HG03521 (cell line): ENCODE measurements at regions not wholly inside any gene's neighbourhood (a gene's known extent, or its start where the extent isn't known, plus 50 kb on each side); places are given as distances from the start of the nearest gene placed in this dataset.

Source experiments
- ATAC-seq: cut with Tn5 transposase; IDR thresholded peaks from one replicate; pipeline ENCODE4 v1.9.1; 2021; ENCODE audit warnings: mild to moderate bottlenecking, moderate library complexity; ENCODE audit not compliant: unreplicated experiment

DNA sequence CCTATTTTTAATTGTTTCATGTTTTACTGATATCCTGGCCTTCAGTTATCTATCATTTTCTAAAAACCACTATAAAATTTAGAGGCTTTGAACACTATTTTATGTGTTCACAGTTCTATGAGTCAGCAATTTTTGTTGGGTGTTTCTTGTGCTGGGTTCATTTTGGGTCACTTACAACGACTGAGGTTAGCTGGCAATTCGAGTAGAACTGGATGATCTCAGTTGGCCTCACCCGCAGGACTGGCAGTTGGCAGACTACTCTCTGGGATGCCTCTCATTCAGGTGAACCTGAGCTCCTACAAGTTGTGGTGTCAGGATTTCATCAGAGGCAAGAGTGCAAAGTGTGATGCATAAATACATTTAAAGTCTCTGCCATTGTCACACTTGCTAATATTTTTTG, 151.0 kb upstream of the PAPPA start:
- no peak for ATAC-seq

- no peak for ATAC-seq
Observed at GRCh38 chr9:116003397-116003796, 150.2 kb upstream of the PAPPA start.

DNA sequence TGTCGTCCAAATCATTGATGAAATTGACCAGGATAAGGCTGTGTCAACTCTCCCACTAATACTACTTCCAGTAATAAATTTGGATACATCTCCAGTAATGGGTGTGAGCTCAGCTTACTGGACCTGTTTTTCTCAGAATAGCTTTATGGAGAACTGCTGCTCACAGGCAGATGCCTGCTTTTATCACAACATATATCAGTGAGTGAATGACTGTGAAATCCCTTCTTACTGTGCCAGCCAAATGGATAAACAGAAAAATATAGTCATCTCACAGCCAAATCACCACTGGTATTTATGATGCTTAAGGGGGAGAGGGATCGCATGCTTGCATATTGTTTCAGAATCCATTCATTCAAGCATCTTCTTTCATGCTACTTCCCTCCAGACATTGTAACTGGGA, 148.4 kb upstream of the PAPPA start:
- no peak for ATAC-seq

DNA sequence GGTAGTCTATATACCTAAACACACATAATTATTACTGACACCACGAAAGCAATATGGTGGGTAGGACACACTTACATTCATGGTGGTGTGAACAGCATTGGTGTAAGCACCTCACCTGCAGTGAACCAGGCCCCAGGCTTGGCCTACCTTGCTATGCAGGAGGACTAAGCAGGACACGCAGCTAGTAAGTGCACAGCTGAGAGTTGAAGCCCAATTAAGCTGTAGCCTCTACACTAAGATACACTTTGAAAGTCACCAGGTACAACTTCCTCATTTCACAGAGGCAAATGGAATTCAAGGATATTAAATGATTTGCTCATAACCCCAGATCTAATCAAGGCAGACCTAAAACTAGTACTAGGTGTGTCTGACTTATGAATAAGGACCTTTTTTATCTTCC, 145.8 kb upstream of the PAPPA start:
- no peak for ATAC-seq

GRCh38 chr9:116008278-116008677, 145.3 kb upstream of the PAPPA start:
- ATAC-seq, result no peak

DNA sequence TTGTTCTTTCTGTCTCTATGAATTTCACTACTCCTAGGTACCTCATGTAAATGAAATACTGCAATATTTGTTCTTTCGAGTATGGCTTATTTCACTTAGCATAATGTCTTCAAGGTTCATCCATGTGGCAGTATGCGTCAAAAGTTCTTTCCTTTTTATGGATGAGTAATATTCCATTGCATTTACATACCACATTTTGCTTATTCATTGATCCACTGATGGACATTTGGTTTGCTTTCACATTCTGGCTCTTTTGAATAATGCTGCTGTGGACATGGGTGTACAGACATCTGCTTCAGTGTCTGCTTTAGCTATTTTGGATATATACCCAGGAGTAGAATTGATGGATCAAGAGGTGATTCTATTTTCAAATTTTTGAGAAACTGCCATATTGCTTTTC, 144.2 kb upstream of the PAPPA start:
- ATAC-seq, result no peak

GRCh38 chr9:116015855-116016254, 137.7 kb upstream of the PAPPA start:
- ATAC-seq, result no peak

DNA sequence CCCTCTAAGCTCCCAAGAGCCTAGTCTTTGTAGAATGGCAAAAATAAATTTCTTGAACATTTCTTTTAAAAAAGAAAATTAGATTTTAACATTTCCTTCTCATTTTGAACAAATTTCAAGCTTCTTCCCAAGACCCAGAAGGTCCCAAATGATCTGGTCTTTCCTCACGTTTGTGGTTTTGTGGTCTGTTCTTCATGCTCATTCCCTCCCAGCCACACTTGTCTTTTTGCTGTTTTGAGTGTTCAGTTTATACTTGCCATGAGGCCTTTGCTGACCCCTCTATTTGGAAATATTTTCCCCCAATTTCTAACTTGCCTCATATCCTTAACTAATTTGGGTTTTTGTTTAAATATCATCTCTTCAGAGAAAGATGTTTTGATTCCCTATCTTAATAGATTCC, 133.4 kb upstream of the PAPPA start:
- ATAC-seq, result no peak

GRCh38 chr9:116020801-116021200, 132.8 kb upstream of the PAPPA start:
- ATAC-seq, result no peak

DNA sequence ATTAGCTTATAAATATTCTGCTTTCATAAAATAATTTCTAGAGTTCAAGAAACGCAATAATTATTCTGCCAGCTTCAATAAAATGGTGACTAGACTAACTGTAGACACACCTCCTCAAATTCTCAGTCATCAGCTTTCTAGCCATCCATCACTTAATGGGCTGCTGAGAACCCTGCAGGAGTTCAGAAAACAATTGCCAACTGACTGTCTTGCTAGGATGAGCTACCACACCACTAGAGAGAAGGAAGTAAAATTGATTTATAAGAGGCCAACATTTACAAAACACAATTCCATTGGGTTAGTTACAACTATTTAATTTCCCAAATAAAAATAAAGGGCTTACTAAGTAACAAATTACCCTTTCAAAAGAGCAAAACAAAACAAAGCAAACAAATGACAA, 126.5 kb upstream of the PAPPA start:
- ATAC-seq, result no peak

DNA sequence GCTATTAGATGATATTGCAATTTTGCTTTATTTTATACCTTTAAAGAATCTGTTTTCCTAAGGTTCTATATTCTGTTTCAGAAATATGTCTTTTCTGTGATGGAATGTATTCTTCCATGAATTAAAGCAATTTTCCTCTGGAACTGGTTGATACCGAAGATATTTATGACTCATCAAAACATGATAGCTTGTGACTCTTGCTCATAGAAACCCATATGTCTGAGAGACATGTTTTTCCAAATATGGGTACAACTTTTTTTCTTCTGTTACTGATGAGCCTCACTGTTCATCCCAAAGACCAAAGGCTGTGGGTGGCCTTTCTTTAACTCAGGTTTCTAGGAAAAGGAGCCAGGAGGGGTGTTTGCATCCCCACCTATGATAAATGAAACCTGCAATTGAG, 126.1 kb upstream of the PAPPA start:
- no peak for ATAC-seq

DNA sequence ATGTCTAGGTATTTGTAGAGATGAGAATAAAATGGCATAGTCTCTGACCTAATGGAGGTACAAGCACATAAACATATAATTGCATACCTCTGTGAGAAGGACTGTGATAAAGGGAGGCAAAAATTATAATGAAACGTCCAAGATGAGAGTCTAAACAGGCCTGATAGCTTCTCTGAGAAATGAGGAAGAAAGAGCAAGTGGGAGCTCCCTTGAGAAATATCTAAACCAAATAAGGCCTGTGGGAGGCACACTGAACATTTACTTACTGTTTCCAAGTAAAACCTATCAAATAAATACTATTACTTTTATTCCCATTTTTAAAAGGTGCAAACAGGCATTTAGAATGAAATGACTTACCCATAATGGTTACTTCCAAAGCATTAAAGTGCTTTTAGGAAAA, 125.6 kb upstream of the PAPPA start:
- no peak for ATAC-seq

DNA sequence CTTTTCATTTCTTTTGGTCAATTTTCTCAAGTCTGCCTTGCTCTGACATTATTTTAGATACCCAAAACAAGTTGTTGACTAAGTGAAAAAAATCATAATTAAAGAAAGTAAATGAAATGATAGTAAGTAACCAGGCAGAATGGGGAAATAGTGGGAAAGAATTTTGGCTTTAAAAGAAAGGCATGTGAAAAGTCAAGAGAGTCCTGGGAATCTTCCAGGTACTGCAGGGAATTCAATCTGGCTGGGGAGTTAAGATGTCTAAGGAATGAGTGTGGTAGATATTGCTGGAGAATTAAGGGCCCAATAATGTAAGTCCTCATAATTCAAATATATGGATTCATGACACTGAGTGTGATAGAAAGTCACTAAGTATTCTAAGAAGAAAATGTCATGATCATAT, 123.1 kb upstream of the PAPPA start:
- no peak for ATAC-seq

GRCh38 chr9:116032683-116033440, 120.7 kb upstream of the PAPPA start:
- ATAC-seq, result no peak

- no peak for ATAC-seq
Observed at GRCh38 chr9:116039312-116039711, 114.3 kb upstream of the PAPPA start.

DNA sequence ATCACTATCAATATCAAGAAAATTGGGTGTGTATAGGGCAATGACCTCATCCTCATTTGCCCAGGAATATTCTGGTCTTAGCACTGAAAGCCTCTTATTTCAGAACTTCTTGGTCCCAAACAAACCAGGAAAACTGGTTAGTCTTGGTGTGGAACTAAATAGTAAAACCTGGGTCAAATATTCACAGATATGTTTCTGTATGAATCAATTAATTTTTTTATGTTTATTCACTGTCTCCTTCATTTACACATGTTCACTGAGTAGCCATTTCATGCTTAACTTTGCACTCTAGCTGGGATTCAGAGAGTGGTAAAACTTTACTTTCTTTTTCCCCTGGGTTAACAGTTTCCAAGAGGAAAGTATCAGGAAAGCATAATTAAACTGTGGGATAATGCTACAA, 113.7 kb upstream of the PAPPA start:
- no peak for ATAC-seq

DNA sequence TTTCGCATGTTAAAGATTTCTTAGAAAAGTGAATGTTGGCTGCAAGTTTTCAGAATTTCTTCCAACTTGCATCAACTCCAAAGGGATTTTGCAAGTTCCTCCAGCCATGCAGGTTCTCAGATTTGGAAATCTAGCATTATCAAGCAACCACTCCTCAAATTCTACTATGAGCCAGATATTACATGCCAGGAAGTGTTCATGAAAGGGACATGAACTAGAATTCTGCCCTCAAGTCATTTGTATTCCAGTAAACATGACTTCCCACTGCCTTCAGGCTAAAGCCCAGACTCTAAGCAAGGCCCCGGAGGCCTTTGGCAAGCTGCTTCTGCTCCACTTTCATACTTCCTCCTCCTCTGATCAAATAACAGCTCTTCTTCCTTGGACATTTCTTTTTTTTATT, 111.3 kb upstream of the PAPPA start:
- ATAC-seq, result no peak

DNA sequence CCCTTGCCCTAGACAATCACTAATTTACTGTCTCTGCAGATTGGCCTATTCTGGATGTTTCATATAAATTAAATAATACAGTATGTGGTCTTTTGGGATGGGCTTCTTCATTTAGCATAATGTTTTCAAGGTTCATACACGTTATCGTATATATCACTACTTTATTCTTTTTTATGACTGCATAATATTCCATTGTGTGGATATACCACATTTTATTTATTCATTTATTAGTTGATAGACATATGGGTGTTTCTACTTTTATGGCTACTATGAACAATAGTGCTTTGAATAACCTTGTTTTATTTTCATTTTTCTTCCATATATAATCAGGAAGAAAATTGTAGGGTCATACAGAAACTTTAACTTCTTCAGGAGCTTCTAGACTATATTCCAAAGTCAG, 108.5 kb upstream of the PAPPA start:
- no peak for ATAC-seq

- ATAC-seq, result no peak
Observed at GRCh38 chr9:116048081-116048480, 105.5 kb upstream of the PAPPA start.

DNA sequence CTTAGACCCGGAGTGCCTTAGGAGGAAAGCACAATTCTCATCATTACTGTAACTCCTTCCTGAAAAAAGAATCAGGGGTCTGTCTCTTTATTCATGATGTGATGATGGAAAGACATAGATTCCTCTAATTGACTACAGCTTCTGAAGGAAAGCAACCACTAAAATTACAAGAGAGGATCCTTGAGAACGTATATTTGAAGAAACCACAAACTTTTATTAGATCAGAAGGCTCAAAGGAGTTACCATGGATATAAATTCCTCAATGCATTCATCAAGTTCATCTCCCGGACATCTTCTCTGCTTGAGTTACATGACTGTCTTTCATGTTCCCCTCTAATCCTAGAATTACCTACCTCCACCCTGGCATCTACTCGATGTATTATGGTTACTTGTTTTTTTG, 104.1 kb upstream of the PAPPA start:
- ATAC-seq, result no peak

DNA sequence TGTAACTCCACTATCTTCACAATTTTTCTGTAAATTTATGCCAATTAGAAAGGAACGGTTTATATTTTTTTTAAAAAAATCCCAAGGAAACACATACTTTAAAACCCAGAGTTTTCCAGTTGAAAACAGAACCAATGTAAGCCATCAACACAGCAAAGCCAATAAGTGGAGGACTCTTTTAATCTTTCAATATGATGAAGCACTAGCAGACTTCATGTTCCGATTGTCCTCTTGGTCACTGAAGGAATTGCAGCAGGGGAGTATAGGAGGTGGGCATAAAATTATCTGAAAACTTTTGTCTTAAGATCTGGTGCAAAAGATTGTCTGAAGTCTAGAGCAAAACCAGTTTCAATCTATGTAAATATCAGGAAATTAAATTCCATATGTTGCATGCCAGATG, 102.1 kb upstream of the PAPPA start:
- ATAC-seq, result no peak

DNA sequence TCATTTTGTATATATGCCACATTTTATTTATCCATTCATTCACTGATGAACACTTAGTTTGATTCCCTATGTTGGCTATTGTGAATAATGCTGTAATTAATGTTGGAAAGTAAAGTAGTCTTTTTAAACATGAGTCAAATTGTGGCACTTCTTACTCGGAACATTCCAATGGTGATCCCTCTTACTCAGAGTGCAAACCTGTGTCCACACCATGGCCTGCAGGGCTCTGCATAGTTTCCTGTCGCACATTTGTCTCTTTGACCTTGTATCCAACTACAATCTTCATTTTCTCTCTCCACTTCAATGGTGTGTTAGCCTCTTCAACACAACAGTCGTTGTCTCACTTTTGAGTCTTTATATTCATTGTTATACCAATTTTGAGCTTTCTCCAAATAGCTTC, 98.1 kb upstream of the PAPPA start:
- no peak for ATAC-seq

- no peak for ATAC-seq
Observed at GRCh38 chr9:116057371-116057770, 96.2 kb upstream of the PAPPA start.
